OCI-LY7 (cell line): ENCODE measurements at regions not wholly inside any gene's neighbourhood (a gene's known extent, or its start where the extent isn't known, plus 50 kb on each side); places are given as distances from the start of the nearest gene placed in this dataset.

Source experiments
- BruUV-seq: library from RNA; stranded (reverse); fragments of 400-500 nt; replicated peaks from 2 replicates; lab custom pipeline; 2021; lab: Mats Ljungman, UMichigan
- CTCF ChIA-PET: fragments of 300-600 bp; sonication (Branson Sonifier 250); formaldehyde crosslinking; loops from one replicate; lab custom pipeline; 2022; ENCODE audit warnings: antibody characterized with exemption; ENCODE audit not compliant: unreplicated experiment; lab: Charles Lee
- POLR2A ChIA-PET: fragments of 300-600 bp; sonication (Branson Sonifier 250); formaldehyde crosslinking; loops from one replicate; lab custom pipeline; 2022; ENCODE audit warnings: antibody characterized with exemption; lab: Charles Lee
- DNase-seq: peaks from one replicate; pipeline ENCODE4 v3.0.0-alpha.2; 2015; ENCODE audit warnings: low spot score
- H2AFZ ChIP-seq: fragments of 200-600 bp; sonication (generic), shearing (Covaris generic); 2 replicates; pipeline ENCODE4 v1.6.1; 2014; ENCODE audit warnings: mild to moderate bottlenecking, antibody characterized with exemption, low read length, moderate library complexity
- H3K27ac ChIP-seq: fragments of 200-600 bp; sonication (generic); 2 replicates; pipeline ENCODE4 v1.5.1; 2014; ENCODE audit warnings: mixed run types, low read depth, mild to moderate bottlenecking, moderate library complexity, low read length, inconsistent platforms; ENCODE audit not compliant: poor library complexity, severe bottlenecking
- H3K36me3 ChIP-seq: fragments of 200-600 bp; sonication (generic); 2 replicates; pipeline ENCODE4 v1.6.1; 2014; ENCODE audit warnings: mild to moderate bottlenecking, antibody characterized with exemption, low read length, moderate library complexity, mixed read lengths; ENCODE audit not compliant: insufficient read depth
- H3K4me1 ChIP-seq: fragments of 200-600 bp; sonication (generic); 2 replicates; pipeline ENCODE4 v1.5.1; 2014; ENCODE audit warnings: mild to moderate bottlenecking, low read length; ENCODE audit not compliant: insufficient read depth, poor library complexity, severe bottlenecking
- H3K4me2 ChIP-seq: fragments of 200-600 bp; sonication (generic); 2 replicates; pipeline ENCODE4 v1.6.1; 2014; ENCODE audit warnings: mild to moderate bottlenecking, low read length
- H3K4me3 ChIP-seq: fragments of 200-600 bp; sonication (generic); 2 replicates; pipeline ENCODE4 v1.5.1; 2014; ENCODE audit warnings: mild to moderate bottlenecking, low read depth, low read length; ENCODE audit not compliant: poor library complexity, severe bottlenecking
- H3K79me2 ChIP-seq: fragments of 200-600 bp; sonication (generic); 2 replicates; pipeline ENCODE4 v1.6.1; 2016; ENCODE audit warnings: low read depth, mild to moderate bottlenecking, low read length, moderate library complexity, mixed read lengths; ENCODE audit not compliant: insufficient read depth
- H3K9me2 ChIP-seq: fragments of 200-600 bp; sonication (generic); 2 replicates; pipeline ENCODE4 v1.6.1; 2016; ENCODE audit warnings: mild to moderate bottlenecking, low read length, mixed read lengths; ENCODE audit not compliant: insufficient read depth
- H3K9me3 ChIP-seq: fragments of 200-600 bp; sonication (generic); 2 replicates; pipeline ENCODE4 v1.6.1; 2014; ENCODE audit warnings: mild to moderate bottlenecking, mixed run types, low read length, mixed read lengths
- H4K20me1 ChIP-seq: fragments of 200-600 bp; sonication (generic); 2 replicates; pipeline ENCODE4 v1.6.1; 2014; ENCODE audit warnings: mild to moderate bottlenecking, antibody characterized with exemption, low read length, moderate library complexity, mixed read lengths; ENCODE audit not compliant: insufficient read depth
- CTCF ChIP-seq: fragments of 200-600 bp; sonication (generic); conservative IDR thresholded peaks from 2 replicates; pipeline ENCODE4 v1.5.1; 2014; ENCODE audit warnings: mild to moderate bottlenecking, antibody characterized with exemption, low read length, moderate library complexity, mixed read lengths
- EZH2phosphoT487 ChIP-seq: fragments of 200-600 bp; sonication (generic); IDR thresholded peaks from 2 replicates; pipeline ENCODE4 v1.6.1; 2018; ENCODE audit warnings: low read depth, borderline replicate concordance, mild to moderate bottlenecking, mixed run types, antibody characterized with exemption, low read length, moderate library complexity, mixed read lengths
- intact Hi-C: fragments of 100-400 bp; cut with micrococcal nuclease; formaldehyde crosslinking; loops from one replicate; pipeline ENCODE4 v1.10.0; 2022; ENCODE audit not compliant: unreplicated experiment

- no peaks in the 10 kb centered on the region for H3K9me3 ChIP-seq
- no TSS peak for BruUV-seq
- no peak overlapping the region for H3K4me2 ChIP-seq
- POLR2A ChIA-PET: interaction anchor here (0.7 to 0.8 kb wide), 2 partner anchors 31 to 187 kb away, joined by 3 to 4 read pairs; no protein-coding TSS in a partner anchor
- H3K27ac ChIP-seq: no peak overlapping the region
- no peaks in the 10 kb centered on the region for H3K9me2 ChIP-seq
- H3K79me2 ChIP-seq: no peaks in the 10 kb centered on the region
- H4K20me1 ChIP-seq: no peaks in the 10 kb centered on the region
- TF ChIP-seq EZH2phosphoT487 (no peak), CTCF (no peak)
- CTCF ChIA-PET: no interaction called here
- no peak overlapping the region for H3K4me3 ChIP-seq
- no peak for DNase-seq
- intact Hi-C loops: no loop called here
- H3K4me1 ChIP-seq: no peaks in the 10 kb centered on the region
- H3K36me3 ChIP-seq: no peaks in the 10 kb centered on the region
- no peak overlapping the region for H2AFZ ChIP-seq
Observed at GRCh38 chr5:72692231-72692637, 124.2 kb upstream of the TNPO1 start.

GRCh38 chr5:72691751-72692150, 124.7 kb upstream of the TNPO1 start:
- no peaks in the 10 kb centered on the region for H3K9me2 ChIP-seq
- H3K4me1 ChIP-seq: no peaks in the 10 kb centered on the region
- no peak overlapping the region for H2AFZ ChIP-seq
- TF ChIP-seq EZH2phosphoT487: no peak
- no peak for TF ChIP-seq CTCF
- ChIA-PET CTCF (no interaction called here), POLR2A (interaction anchor here (0.5 to 0.8 kb wide), 4 partner anchors 30 to 845 kb away, joined by 3 to 4 read pairs (median 3); no protein-coding TSS in a partner anchor)
- intact Hi-C loops: no loop called here
- H3K27ac ChIP-seq: no peak overlapping the region
- H3K79me2 ChIP-seq: no peaks in the 10 kb centered on the region
- no peaks in the 10 kb centered on the region for H4K20me1 ChIP-seq
- BruUV-seq: no TSS peak
- no peak overlapping the region for H3K4me2 ChIP-seq
- H3K9me3 ChIP-seq: no peaks in the 10 kb centered on the region
- DNase-seq: no peak
- H3K4me3 ChIP-seq: no peak overlapping the region
- H3K36me3 ChIP-seq: no peaks in the 10 kb centered on the region

GRCh38 chr5:72688916-72689315, 127.5 kb upstream of the TNPO1 start:
- Histone ChIP-seq H3K9me2 (no peaks in the 10 kb centered on the region), H3K4me2 (no peak overlapping the region), H3K36me3 (no peaks in the 10 kb centered on the region), H3K79me2 (no peaks in the 10 kb centered on the region), H3K4me1 (no peaks in the 10 kb centered on the region), H3K27ac (no peak overlapping the region), H2AFZ (no peak overlapping the region), H4K20me1 (no peaks in the 10 kb centered on the region), H3K4me3 (no peak overlapping the region), H3K9me3 (no peaks in the 10 kb centered on the region)
- intact Hi-C loops: no loop called here
- no TSS peak for BruUV-seq
- TF ChIP-seq CTCF: no peak
- no peak for TF ChIP-seq EZH2phosphoT487
- ChIA-PET POLR2A (interaction anchor here (0.6 kb wide), 1 partner anchor 318 kb away, joined by 3 read pairs; no protein-coding TSS in a partner anchor), CTCF (no interaction called here)
- DNase-seq: no peak
